GM13977 (cell line): ENCODE measurements at regions not wholly inside any gene's neighbourhood (a gene's known extent, or its start where the extent isn't known, plus 50 kb on each side); places are given as distances from the start of the nearest gene placed in this dataset.
"Not testable (repeated sequence)": the region's sequence is repeated elsewhere in the genome, so short reads cannot be mapped to it uniquely, and the experiment has no call there.

ENCODE experiments used
- DNase-seq: peaks from one replicate; pipeline ENCODE4 v3.0.0; 2012; ENCODE audit warnings: low spot score
- in situ Hi-C: fragments of 300-500 bp; cut with MboI; formaldehyde crosslinking; loops from one replicate; pipeline ENCODE4 v1.12.0; 2022; ENCODE audit warnings: low sequenced_read_pairs, low pct_unique_long_range_greater_than_20kb, mixed read lengths, inconsistent platforms; ENCODE audit not compliant: unreplicated experiment
- TF ChIP-seq, protein P1 (sequence below): IDR thresholded peaks from 2 replicates; pipeline ENCODE4 v1.5.1; 2012; ENCODE audit warnings: mild to moderate bottlenecking, control low read depth; ENCODE audit not compliant: insufficient read depth; ENCODE audit errors: extremely low read depth, missing control alignments

DNA sequence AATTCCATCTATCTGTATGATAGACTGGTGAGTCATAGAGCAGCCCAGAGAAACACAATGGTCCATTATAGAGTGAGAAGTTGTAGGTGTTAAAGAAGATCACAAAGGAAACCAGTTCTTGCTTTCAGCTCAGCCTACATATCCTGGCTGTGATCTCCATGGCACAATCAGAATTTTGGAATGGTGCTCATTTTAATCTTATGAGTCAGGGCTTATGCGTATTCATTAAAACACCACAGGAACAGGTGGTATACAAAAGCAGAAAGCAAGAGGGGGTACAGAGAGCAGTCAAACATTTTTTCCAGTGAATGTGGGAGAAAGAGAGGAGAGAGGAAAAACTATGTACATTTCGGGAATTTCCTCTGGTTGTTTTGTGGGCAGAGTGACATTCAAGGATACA is 126.9 kb downstream of the MFAP3L start:
- TF ChIP-seq, protein P1, sequence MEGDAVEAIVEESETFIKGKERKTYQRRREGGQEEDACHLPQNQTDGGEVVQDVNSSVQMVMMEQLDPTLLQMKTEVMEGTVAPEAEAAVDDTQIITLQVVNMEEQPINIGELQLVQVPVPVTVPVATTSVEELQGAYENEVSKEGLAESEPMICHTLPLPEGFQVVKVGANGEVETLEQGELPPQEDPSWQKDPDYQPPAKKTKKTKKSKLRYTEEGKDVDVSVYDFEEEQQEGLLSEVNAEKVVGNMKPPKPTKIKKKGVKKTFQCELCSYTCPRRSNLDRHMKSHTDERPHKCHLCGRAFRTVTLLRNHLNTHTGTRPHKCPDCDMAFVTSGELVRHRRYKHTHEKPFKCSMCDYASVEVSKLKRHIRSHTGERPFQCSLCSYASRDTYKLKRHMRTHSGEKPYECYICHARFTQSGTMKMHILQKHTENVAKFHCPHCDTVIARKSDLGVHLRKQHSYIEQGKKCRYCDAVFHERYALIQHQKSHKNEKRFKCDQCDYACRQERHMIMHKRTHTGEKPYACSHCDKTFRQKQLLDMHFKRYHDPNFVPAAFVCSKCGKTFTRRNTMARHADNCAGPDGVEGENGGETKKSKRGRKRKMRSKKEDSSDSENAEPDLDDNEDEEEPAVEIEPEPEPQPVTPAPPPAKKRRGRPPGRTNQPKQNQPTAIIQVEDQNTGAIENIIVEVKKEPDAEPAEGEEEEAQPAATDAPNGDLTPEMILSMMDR = no peak
- in situ Hi-C loops = no loop called here
- no peak for DNase-seq

DNA sequence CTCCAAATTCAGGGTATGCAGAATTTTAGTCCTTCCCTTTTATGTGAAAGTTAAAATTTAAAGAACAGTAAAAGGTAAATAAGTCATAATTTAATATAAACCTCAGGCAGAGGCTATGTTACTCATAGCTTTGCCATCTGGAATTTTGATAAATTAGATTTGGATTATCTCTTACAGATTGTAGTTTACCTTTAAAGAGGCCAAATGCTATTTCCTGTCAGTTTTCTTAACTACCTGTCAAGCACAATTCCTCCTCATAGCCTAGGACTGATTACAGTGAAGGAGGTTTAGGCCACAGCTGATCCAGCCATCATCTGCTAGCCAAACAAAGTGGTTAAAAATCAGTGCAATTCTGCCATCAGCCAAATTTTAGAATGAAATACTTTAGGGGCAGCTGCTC is 128.1 kb downstream of the MFAP3L start:
- DNase-seq = no peak
- TF ChIP-seq, protein P1 = no peak
- in situ Hi-C loops = no loop called here

DNA sequence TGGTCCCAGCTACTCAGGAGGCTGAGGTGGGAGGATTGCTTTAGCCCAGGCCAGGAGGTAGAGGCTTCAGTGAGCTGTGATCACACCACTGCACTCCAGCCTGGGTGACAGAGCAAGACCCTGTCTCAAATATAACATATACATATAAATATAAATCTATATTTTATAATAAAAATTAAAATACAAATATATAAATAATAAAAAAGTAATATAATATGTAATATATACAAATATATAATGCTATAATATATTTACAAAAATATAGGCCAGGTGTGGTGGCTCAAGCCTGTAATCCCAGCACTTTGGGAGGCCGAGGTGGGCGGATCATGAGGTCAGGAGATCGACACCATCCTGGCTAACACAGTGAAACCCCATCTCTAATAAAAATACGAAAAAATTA is 131.4 kb downstream of the MFAP3L start:
- DNase-seq, in situ Hi-C loops: not testable (repeated sequence)

DNA sequence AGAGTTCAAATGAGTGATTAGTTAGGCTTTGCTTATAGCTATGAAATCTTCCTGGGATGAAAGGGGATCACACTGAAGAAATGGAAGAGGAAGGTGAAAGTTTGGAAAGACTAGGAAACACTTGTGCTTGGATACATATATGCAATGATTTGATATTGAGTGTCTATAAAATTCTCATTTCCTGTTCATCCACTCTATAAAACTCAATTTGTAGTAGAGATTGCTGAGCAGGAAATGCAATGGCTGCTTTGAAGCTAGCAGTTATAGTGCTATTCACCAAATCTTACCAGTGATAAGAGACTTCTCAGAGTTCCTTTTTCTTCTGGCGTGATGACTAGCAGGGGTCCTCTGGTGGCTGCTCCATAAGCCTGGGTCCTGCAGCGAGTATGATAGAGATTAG is 128.1 kb upstream of the HPF1 start:
- TF ChIP-seq, protein P1 = no peak
- in situ Hi-C loops = no loop called here
- DNase-seq = no peak

DNA sequence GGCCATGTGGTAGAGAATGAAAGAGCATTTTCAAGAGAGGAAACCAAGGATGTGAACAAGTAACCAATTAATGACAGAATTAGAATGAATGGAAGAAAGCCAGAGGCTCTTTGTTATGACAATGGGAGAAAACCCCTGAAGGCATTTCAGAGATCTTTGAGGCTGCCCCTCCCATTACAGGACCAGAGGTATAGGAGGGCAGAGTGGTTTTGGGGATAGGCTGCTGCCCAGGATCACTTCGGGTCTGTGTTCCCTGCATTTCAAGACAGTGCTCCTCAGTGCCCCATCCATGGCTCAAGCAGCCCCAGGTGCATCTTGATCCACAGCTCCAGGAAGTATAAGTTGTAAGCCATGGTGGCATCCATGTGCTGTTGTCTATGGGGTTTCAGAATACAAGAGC is 124.0 kb upstream of the HPF1 start:
- TF ChIP-seq, protein P1 = no peak
- no peak for DNase-seq

DNA sequence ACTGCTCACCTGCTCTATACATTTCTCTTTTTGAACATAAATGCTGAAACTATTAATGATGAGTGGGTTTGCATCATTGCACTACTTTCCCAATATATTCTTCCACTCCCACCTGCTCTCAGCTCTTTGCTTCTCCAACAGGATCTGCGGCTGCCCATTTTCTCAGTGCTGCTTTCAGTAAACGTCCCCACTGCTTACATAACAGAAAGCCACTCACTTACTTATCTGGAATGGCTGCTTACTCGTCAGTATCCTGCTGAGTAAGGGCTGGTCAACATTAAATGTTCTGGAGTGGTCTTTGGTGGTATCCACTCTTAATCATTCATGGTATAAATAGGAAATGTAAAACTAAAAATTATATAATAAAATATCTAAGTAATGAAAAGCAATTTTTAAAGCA is 112.8 kb upstream of the HPF1 start:
- TF ChIP-seq, protein P1 = no peak
- in situ Hi-C loops = no loop called here
- no peak for DNase-seq

More for the DNA sequence above, 124.0 kb upstream of the HPF1 start:
- in situ Hi-C loops = no loop called here

DNA sequence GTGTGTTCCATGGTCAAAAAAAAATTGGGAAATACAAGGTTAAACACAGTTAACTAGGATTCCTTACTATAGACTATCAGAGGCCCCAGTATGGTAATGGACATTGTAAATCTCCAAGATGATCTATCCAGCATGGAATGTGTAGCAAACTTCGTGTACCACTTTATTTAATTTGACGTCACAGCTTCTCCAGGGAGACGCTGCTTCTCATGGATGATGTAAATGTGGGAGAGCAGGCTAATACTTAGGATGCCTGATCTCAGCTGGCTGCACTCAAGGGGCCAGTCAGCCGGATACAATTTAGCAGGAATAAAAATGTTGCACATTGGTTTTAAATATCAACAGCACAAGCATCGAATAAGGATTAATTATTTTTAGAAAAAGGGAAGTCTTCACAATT is 111.7 kb upstream of the HPF1 start:
- TF ChIP-seq, protein P1 = no peak
- in situ Hi-C loops = no loop called here
- DNase-seq = no peak
